Upper lobe of left lung (tissue), 4 donors: ENCODE measurements at regions not wholly inside any gene's neighbourhood (a gene's known extent, or its start where the extent isn't known, plus 50 kb on each side); places are given as distances from the start of the nearest gene placed in this dataset.

Experiments
- EP300 ChIP-seq, 4 donors: sonication (generic); formaldehyde crosslinking; IDR thresholded peaks; one replicate each; pipeline ENCODE4 v1.5.1; 2017; ENCODE audit warnings: antibody characterized with exemption in 4 of 4, control low read depth in 2 of 4
- POLR2A ChIP-seq, 4 donors: fragments of 450-650 bp; IDR thresholded peaks; one replicate each; pipeline ENCODE4 v1.5.1; 2016 to 2017; ENCODE audit warnings: antibody characterized with exemption in 4 of 4, mild to moderate bottlenecking in 2 of 4
- POLR2AphosphoS5 ChIP-seq, 2 donors: sonication (generic); formaldehyde crosslinking; IDR thresholded peaks; one replicate each; pipeline ENCODE4 v1.5.1; 2017; ENCODE audit warnings: antibody characterized with exemption in 2 of 2
- TF ChIP-seq, protein P1 (sequence below), 6 experiments: fragments of 450-650 bp in 4 of 6; fragments of 200-600 bp in 2 of 6; sonication (generic) in 2 of 6; IDR thresholded peaks; one replicate each; pipeline ENCODE4 v1.5.1; 2016 to 2019; ENCODE audit warnings: antibody characterized with exemption in 6 of 6

- TF ChIP-seq, protein P1, sequence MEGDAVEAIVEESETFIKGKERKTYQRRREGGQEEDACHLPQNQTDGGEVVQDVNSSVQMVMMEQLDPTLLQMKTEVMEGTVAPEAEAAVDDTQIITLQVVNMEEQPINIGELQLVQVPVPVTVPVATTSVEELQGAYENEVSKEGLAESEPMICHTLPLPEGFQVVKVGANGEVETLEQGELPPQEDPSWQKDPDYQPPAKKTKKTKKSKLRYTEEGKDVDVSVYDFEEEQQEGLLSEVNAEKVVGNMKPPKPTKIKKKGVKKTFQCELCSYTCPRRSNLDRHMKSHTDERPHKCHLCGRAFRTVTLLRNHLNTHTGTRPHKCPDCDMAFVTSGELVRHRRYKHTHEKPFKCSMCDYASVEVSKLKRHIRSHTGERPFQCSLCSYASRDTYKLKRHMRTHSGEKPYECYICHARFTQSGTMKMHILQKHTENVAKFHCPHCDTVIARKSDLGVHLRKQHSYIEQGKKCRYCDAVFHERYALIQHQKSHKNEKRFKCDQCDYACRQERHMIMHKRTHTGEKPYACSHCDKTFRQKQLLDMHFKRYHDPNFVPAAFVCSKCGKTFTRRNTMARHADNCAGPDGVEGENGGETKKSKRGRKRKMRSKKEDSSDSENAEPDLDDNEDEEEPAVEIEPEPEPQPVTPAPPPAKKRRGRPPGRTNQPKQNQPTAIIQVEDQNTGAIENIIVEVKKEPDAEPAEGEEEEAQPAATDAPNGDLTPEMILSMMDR (IDR thresholded peaks at IDR 0.05) = no peak
- TF ChIP-seq POLR2A (IDR thresholded peaks at IDR 0.05) (no peak), POLR2AphosphoS5 (IDR thresholded peaks at IDR 0.05) (no peak), EP300 (IDR thresholded peaks at IDR 0.05) (no peak)
Measured at GRCh38 chr13:42395086-42395821, 123.3 kb downstream of the AKAP11 start.
